Endothelial cell (in vitro differentiated cells): ENCODE measurements at regions not wholly inside any gene's neighbourhood (a gene's known extent, or its start where the extent isn't known, plus 50 kb on each side); places are given as distances from the start of the nearest gene placed in this dataset.
"Not testable (repeated sequence)": the region's sequence is repeated elsewhere in the genome, so short reads cannot be mapped to it uniquely, and the experiment has no call there.

Experiments
- DNase-seq: peaks from one replicate; pipeline ENCODE4 v3.0.0; 2021; ENCODE audit warnings: low spot score
- H3K27ac Mint-ChIP-seq: one replicate; pipeline ENCODE4 v1.8.0; 2021; ENCODE audit warnings: mixed read lengths, inconsistent platforms; ENCODE audit not compliant: unreplicated experiment
- H3K27me3 Mint-ChIP-seq: one replicate; pipeline ENCODE4 v1.8.0; 2021; ENCODE audit warnings: mild to moderate bottlenecking, moderate library complexity, mixed read lengths, inconsistent platforms; ENCODE audit not compliant: unreplicated experiment
- H3K36me3 Mint-ChIP-seq: one replicate; pipeline ENCODE4 v1.8.0; 2021; ENCODE audit warnings: mild to moderate bottlenecking, low read depth, mixed read lengths, inconsistent platforms; ENCODE audit not compliant: unreplicated experiment
- H3K4me1 Mint-ChIP-seq: one replicate; pipeline ENCODE4 v1.8.0; 2021; ENCODE audit warnings: mild to moderate bottlenecking, mixed read lengths, inconsistent platforms; ENCODE audit not compliant: unreplicated experiment
- H3K4me3 Mint-ChIP-seq: one replicate; pipeline ENCODE4 v1.8.0; 2021; ENCODE audit warnings: mild to moderate bottlenecking, mixed read lengths, inconsistent platforms; ENCODE audit not compliant: unreplicated experiment
- H3K9me3 Mint-ChIP-seq: one replicate; pipeline ENCODE4 v1.8.0; 2021; ENCODE audit warnings: mixed read lengths, inconsistent platforms; ENCODE audit not compliant: unreplicated experiment
- CTCF ChIP-seq: fragments of 200-600 bp; sonication (generic); IDR thresholded peaks from one replicate; pipeline ENCODE4 v1.5.0; 2021; ENCODE audit warnings: antibody characterized with exemption; ENCODE audit not compliant: unreplicated experiment

GRCh38 chrY:12423416-12424252, 277.4 kb upstream of the USP9Y start:
- H3K9me3 Mint-ChIP-seq, result peaks cover 14% of the 10 kb centered on the region
- no peak for DNase-seq
- H3K36me3 Mint-ChIP-seq, result no peaks in the 10 kb centered on the region
- no peak overlapping the region for H3K27ac Mint-ChIP-seq
- H3K4me1 Mint-ChIP-seq, result no peaks in the 10 kb centered on the region
- TF ChIP-seq CTCF, result no peak
- peaks cover 2% of the 10 kb centered on the region for H3K27me3 Mint-ChIP-seq
- H3K4me3 Mint-ChIP-seq, result no peak overlapping the region

- H3K4me1 Mint-ChIP-seq, result no peaks in the 10 kb centered on the region
- no peak overlapping the region for H3K27ac Mint-ChIP-seq
- peaks cover 2% of the 10 kb centered on the region for H3K27me3 Mint-ChIP-seq
- no peak overlapping the region for H3K4me3 Mint-ChIP-seq
- DNase-seq, result no peak
- H3K9me3 Mint-ChIP-seq, result peaks cover 14% of the 10 kb centered on the region
- H3K36me3 Mint-ChIP-seq, result no peaks in the 10 kb centered on the region
- TF ChIP-seq CTCF, result no peak
Measured at GRCh38 chrY:12425506-12425905, 275.5 kb upstream of the USP9Y start.

- Mint-ChIP-seq H3K27ac (no peak overlapping the region), H3K4me1 (no peaks in the 10 kb centered on the region), H3K9me3 (peaks cover 12% of the 10 kb centered on the region), H3K4me3 (no peak overlapping the region), H3K27me3 (peaks cover 2% of the 10 kb centered on the region), H3K36me3 (no peaks in the 10 kb centered on the region)
- no peak for TF ChIP-seq CTCF
- DNase-seq, result no peak
Measured at GRCh38 chrY:12427361-12427760, 273.7 kb upstream of the USP9Y start.

GRCh38 chrY:12431546-12431945, 269.5 kb upstream of the USP9Y start:
- H3K4me3 Mint-ChIP-seq, result no peak overlapping the region
- no peaks in the 10 kb centered on the region for H3K27me3 Mint-ChIP-seq
- DNase-seq, result no peak
- H3K36me3 Mint-ChIP-seq, result no peaks in the 10 kb centered on the region
- no peak for TF ChIP-seq CTCF
- no peak overlapping the region for H3K27ac Mint-ChIP-seq
- H3K9me3 Mint-ChIP-seq, result peaks cover 4% of the 10 kb centered on the region
- no peaks in the 10 kb centered on the region for H3K4me1 Mint-ChIP-seq

- not testable (repeated sequence) for H3K4me3 Mint-ChIP-seq, DNase-seq, H3K27ac Mint-ChIP-seq, H3K27me3 Mint-ChIP-seq, H3K4me1 Mint-ChIP-seq, H3K36me3 Mint-ChIP-seq
- H3K9me3 Mint-ChIP-seq, result peaks cover 12% of the 10 kb centered on the region
Measured at GRCh38 chrY:12438823-12439222, 262.2 kb upstream of the USP9Y start.
